T-helper 1 cell treated with Interleukin-12 subunit alpha and Interleukin-12 subunit beta and Interleukin-4 antibody, amounts not matched to agents 30 μg/mL and 1 μg/mL, for 36 hours (primary cell): ENCODE measurements at regions not wholly inside any gene's neighbourhood (a gene's known extent, or its start where the extent isn't known, plus 50 kb on each side); places are given as distances from the start of the nearest gene placed in this dataset.
A peak's percentile ranks its signal among the peaks of the same experiment; 100 is the strongest.

Experiments
- H3K27ac Mint-ChIP-seq: one replicate; pipeline ENCODE4 v1.8.0; 2021; ENCODE audit warnings: mild to moderate bottlenecking, mixed read lengths
- H3K27me3 Mint-ChIP-seq: one replicate; pipeline ENCODE4 v1.8.0; 2021; ENCODE audit warnings: low read depth, mixed read lengths
- H3K36me3 Mint-ChIP-seq: one replicate; pipeline ENCODE4 v1.8.0; 2021; ENCODE audit warnings: low read depth, mixed read lengths
- H3K4me1 Mint-ChIP-seq: one replicate; pipeline ENCODE4 v1.8.0; 2021; ENCODE audit warnings: low read depth, mixed read lengths
- H3K4me3 Mint-ChIP-seq: one replicate; pipeline ENCODE4 v1.8.0; 2021; ENCODE audit warnings: mild to moderate bottlenecking, moderate library complexity, mixed read lengths
- H3K9me3 Mint-ChIP-seq: one replicate; pipeline ENCODE4 v1.8.0; 2021; ENCODE audit warnings: mixed read lengths

DNA sequence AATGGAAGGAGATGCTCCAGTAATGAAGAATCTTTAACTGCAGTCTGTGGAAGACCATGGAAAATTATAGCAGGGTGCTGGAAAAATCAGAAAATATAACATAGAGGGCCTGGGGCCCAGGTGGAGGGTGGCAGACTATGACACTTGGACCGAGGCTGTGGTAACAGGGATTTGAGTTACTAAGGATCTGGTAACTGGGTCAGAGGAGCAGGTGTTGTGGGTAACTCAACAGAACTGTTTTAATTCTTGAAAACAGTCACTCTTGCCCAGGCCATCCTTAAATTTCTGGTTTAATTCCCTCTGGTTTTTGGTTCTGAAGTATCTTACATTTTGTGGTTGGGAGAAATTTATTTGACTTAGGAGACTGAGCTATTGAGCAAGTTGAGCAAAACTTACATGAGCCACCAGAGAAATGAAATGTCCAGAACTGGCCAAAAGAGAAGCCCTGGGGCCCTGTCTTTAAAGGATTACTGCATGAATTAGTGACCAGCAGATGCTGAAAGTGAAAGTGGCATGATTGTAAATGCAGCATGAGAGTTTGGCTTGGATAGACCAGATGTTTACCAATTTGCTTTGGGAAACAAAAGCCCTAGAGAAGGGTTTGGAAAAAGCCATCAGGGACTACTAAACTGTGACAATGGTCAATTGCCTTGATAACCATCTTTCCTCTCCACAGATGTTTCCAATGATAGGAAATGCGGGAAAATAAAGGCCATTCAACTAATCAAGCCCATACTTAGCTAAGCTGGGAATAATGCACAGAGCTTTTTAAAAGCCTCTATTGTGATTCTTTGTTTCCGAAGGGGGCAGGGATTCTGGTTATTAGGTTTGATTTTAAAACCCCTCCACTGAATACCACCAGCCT, 374.9 kb upstream of the TGFBR2 start:
- no peak overlapping the region for H3K4me3 Mint-ChIP-seq
- peaks cover 17% of the 10 kb centered on the region for H3K4me1 Mint-ChIP-seq
- no peaks in the 10 kb centered on the region for H3K27me3 Mint-ChIP-seq
- no peak overlapping the region for H3K27ac Mint-ChIP-seq
- peaks cover 9% of the 10 kb centered on the region for H3K36me3 Mint-ChIP-seq
- peaks cover 13% of the 10 kb centered on the region for H3K9me3 Mint-ChIP-seq

- H3K27me3 Mint-ChIP-seq, result no peaks in the 10 kb centered on the region
- no peak overlapping the region for H3K4me3 Mint-ChIP-seq
- H3K9me3 Mint-ChIP-seq, result peaks cover 13% of the 10 kb centered on the region
- H3K4me1 Mint-ChIP-seq, result peaks cover 14% of the 10 kb centered on the region
- H3K36me3 Mint-ChIP-seq, result peaks cover 9% of the 10 kb centered on the region
- no peak overlapping the region for H3K27ac Mint-ChIP-seq
These were observed 374.3 kb upstream of the TGFBR2 start for GRCh38 chr3:30232142-30232541.

GRCh38 chr3:30233913-30234646, 372.3 kb upstream of the TGFBR2 start:
- H3K27ac Mint-ChIP-seq, result no peak overlapping the region
- H3K9me3 Mint-ChIP-seq, result peaks cover 13% of the 10 kb centered on the region
- H3K27me3 Mint-ChIP-seq, result no peaks in the 10 kb centered on the region
- peaks cover 3% of the 10 kb centered on the region for H3K36me3 Mint-ChIP-seq
- H3K4me3 Mint-ChIP-seq, result no peak overlapping the region
- no peaks in the 10 kb centered on the region for H3K4me1 Mint-ChIP-seq

GRCh38 chr3:30236011-30236410, 370.4 kb upstream of the TGFBR2 start:
- Mint-ChIP-seq H3K27me3 (no peaks in the 10 kb centered on the region), H3K4me3 (no peak overlapping the region)

DNA sequence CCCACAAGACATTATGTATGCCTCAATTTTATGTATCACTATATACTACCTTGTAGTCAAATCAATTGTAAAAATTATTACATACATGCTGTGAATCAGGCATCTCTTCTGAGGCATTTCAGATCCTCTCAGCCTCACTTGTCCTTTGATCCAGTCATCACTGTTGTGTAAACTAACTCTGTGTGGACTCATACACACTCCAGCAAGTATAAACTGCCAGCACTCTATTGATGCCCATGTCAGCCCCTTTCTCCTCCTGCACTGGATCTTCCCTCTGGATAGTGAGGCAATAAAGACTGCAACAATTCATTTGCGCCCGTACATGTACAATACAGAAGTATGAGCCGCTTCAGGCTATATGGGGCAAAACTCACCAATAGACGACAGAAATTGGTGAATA, 364.7 kb upstream of the TGFBR2 start:
- H3K36me3 Mint-ChIP-seq, result peaks cover 2% of the 10 kb centered on the region
- H3K4me3 Mint-ChIP-seq, result no peak overlapping the region

More at GRCh38 chr3:30236011-30236410, 370.4 kb upstream of the TGFBR2 start:
- H3K4me1 Mint-ChIP-seq, result no peaks in the 10 kb centered on the region
- H3K9me3 Mint-ChIP-seq, result peaks cover 9% of the 10 kb centered on the region
- H3K27ac Mint-ChIP-seq, result no peak overlapping the region
- H3K36me3 Mint-ChIP-seq, result peaks cover 3% of the 10 kb centered on the region

DNA sequence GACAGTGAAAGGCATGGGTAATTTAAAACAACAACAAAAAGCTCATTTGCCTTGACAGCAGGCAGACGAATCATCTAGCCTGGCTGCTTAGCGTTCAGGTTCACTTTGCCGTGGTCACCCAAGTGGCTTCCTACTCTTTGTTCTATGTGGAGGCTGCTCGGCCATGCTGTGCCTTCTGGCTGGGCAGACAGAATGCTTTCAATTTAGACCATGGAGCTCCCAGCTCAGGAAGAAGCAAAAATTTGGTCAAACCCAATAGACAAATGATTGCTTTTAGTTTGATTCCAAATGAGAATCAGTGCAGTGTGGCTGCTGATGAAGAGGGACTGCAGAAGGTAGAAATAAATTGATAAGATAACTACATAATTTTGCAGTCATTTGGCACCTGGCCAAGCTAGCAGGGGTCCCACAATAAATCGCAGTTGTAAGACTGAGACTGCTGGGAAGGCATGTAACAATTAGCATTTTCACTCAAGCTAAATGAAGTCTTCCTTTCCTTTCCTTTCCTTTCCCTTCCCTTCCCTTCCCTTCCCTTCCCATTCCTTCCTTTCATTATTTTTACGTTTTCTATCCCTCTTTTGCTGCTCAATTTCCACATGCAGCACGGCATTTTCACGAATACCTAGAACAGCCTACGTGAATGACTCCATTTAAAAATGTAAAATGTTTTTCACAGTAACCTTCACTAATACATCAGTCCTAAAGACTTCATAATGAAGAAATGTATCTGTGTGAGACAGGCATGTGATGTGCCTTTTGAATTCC, 360.4 kb upstream of the TGFBR2 start:
- H3K4me3 Mint-ChIP-seq, result no peak overlapping the region
- H3K36me3 Mint-ChIP-seq, result peaks cover 8% of the 10 kb centered on the region
- H3K27me3 Mint-ChIP-seq, result peaks cover 3% of the 10 kb centered on the region
- no peaks in the 10 kb centered on the region for H3K9me3 Mint-ChIP-seq
- H3K27ac Mint-ChIP-seq, result no peak overlapping the region
- peaks cover 6% of the 10 kb centered on the region for H3K4me1 Mint-ChIP-seq

More for the DNA sequence above, 364.7 kb upstream of the TGFBR2 start:
- Mint-ChIP-seq H3K27ac (no peak overlapping the region), H3K4me1 (no peaks in the 10 kb centered on the region), H3K27me3 (peaks cover 3% of the 10 kb centered on the region), H3K9me3 (peaks cover 9% of the 10 kb centered on the region)

- Mint-ChIP-seq H3K4me3 (no peak overlapping the region), H3K36me3 (peaks cover 10% of the 10 kb centered on the region), H3K27ac (peak overlapping the region; percentile 4), H3K4me1 (peaks cover 6% of the 10 kb centered on the region), H3K9me3 (no peaks in the 10 kb centered on the region), H3K27me3 (peaks cover under 1% of the 10 kb centered on the region)
These were observed 358.0 kb upstream of the TGFBR2 start for GRCh38 chr3:30248423-30248822.

DNA sequence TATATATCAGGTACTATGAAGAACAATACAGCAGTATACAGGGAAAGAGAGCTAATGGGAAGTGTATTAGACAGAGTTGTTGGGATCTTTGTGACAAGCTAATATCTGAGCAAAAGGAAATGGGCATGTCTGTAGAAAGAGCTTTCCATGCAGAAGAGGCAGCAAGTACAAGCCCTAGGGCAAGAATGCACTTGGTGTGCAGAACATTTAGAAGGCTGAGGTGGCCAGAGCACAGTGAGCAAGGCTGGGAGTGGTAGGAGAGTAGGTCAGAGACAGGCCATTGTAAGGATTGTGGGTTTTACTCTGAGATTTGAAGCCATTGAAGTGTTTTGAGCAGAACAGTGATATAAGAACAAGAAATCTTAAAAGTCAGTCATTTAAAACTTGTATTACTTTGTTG, 353.9 kb upstream of the TGFBR2 start:
- Mint-ChIP-seq H3K4me3 (no peak overlapping the region), H3K4me1 (peaks cover 6% of the 10 kb centered on the region), H3K27me3 (no peaks in the 10 kb centered on the region), H3K9me3 (peaks cover 15% of the 10 kb centered on the region), H3K36me3 (peaks cover 13% of the 10 kb centered on the region), H3K27ac (no peak overlapping the region)

DNA sequence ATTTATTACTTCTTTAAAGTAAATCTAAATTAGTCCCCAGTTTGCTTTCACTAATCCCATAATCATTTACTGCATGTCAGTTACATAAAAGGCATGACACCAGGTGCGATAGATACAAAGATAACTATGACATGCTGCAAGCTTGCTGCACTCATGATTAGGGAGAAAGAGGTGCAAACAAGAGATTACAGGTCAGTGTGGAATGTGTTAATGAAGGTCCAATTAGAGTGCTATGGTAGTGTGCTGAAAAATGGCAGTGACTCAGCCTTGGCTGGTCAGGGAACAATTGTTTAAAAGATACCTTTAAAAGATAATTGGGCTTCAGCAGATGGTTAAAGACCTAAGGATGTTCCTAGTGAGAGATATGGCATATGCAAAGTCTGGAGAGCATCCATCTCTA, 352.6 kb upstream of the TGFBR2 start:
- peaks cover 15% of the 10 kb centered on the region for H3K9me3 Mint-ChIP-seq
- H3K27ac Mint-ChIP-seq, result no peak overlapping the region
- no peak overlapping the region for H3K4me3 Mint-ChIP-seq
- peaks cover 10% of the 10 kb centered on the region for H3K36me3 Mint-ChIP-seq
- H3K27me3 Mint-ChIP-seq, result no peaks in the 10 kb centered on the region
- no peaks in the 10 kb centered on the region for H3K4me1 Mint-ChIP-seq

- Mint-ChIP-seq H3K27ac (no peak overlapping the region), H3K4me1 (no peaks in the 10 kb centered on the region), H3K27me3 (no peaks in the 10 kb centered on the region), H3K36me3 (peaks cover 6% of the 10 kb centered on the region), H3K9me3 (peaks cover 15% of the 10 kb centered on the region), H3K4me3 (no peak overlapping the region)
These were observed 349.9 kb upstream of the TGFBR2 start for GRCh38 chr3:30256474-30256873.

DNA sequence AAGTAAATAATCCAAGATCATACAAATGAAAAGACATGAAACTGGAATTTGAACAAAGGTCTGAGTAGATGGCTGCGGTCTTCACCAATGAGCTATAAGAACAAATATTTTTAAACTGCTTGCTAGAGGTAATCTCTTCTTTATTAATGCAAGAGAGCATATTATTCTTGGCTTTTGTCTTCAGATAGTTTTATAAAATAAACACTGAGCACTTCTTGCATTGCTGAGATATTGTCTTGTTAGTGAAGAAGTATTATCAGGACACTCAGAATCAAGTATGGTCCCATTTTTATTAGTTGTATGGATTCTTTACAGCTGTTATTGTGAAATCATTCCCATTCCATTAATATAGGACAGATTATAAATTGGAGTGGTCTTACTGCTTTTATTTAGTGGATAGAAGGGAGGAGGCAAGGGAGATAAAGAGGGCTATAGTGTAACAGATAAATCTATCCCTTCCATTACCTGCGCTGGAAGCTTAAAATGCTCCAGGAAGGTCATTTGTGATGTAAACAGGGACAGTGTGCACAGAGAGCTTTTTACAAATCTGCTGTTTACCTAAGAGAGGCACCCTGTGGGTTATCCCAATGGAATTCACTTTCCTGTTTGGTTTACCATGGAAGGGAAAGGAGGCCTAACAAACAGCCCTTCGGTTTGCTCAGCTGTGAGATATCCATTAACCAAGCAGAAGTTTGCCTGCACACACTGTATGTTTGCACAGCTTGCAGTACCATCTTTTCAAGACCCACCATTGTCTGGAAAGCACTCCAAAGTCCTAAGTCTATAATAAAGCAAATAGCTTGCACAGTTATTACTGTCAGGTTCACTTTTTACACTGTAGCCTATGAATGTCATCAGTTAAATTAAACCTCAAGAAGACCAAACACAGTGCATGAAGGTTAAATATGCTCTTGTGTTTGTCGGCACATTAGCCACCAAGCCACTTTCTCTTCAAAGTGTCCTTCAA, 347.7 kb upstream of the TGFBR2 start:
- Mint-ChIP-seq H3K4me1 (peaks cover 9% of the 10 kb centered on the region), H3K9me3 (peaks cover 15% of the 10 kb centered on the region), H3K4me3 (no peak overlapping the region), H3K27me3 (no peaks in the 10 kb centered on the region), H3K36me3 (peaks cover 4% of the 10 kb centered on the region), H3K27ac (no peak overlapping the region)

- peaks cover 13% of the 10 kb centered on the region for H3K4me1 Mint-ChIP-seq
- H3K27me3 Mint-ChIP-seq, result no peaks in the 10 kb centered on the region
- H3K9me3 Mint-ChIP-seq, result peaks cover 17% of the 10 kb centered on the region
- H3K27ac Mint-ChIP-seq, result no peak overlapping the region
- no peak overlapping the region for H3K4me3 Mint-ChIP-seq
- H3K36me3 Mint-ChIP-seq, result peaks cover 7% of the 10 kb centered on the region
These were observed 346.7 kb upstream of the TGFBR2 start for GRCh38 chr3:30259730-30260129.

DNA sequence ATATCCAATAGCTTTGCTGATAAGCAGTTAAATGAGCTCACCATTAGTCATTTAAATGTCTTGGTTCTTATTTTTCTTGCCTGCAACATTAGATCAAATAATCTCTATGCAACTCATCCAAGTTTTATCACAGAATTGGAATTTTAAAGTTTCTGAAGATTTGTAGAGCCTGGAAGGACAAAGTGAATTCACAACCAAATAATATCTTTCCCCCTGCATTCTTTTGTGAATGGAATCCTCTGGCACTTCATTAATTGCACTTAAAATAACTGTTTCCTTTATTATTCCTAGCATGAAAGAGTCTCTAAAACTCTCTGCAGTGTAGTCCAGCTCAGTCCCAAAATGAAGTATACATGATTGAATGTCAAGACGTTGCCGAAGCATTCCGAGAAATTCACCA, 345.6 kb upstream of the TGFBR2 start:
- Mint-ChIP-seq H3K4me3 (no peak overlapping the region), H3K9me3 (peaks cover 19% of the 10 kb centered on the region), H3K36me3 (peaks cover 6% of the 10 kb centered on the region), H3K27me3 (no peaks in the 10 kb centered on the region), H3K27ac (no peak overlapping the region), H3K4me1 (peaks cover 13% of the 10 kb centered on the region)
